ENCODE measurements at regions not wholly inside any gene's neighbourhood (a gene's known extent, or its start where the extent isn't known, plus 50 kb on each side); places are given as distances from the start of the nearest gene placed in this dataset.

GRCh38 chr9:87149799-87150198 lies 202.5 kb upstream of the GAS1 start:
- no peaks in the 10 kb centered on the region for H3K36me3 ChIP-seq
- DNase-seq (ENCODE audit: low spot score) (no peak), ATAC-seq (ENCODE audit: insufficient number of reproducible peaks, low FRiP score, low read depth) (no peak)
- H3K4me1 ChIP-seq (ENCODE audit: control insufficient read depth in 1 of 2, low read depth in 2 of 2): peaks cover 13 to 23% of the 10 kb centered on the region in 2 donors
- H3K4me3 ChIP-seq: no peak overlapping the region
- no peaks in the 10 kb centered on the region for H3K9me3 ChIP-seq
- TF ChIP-seq, protein P1, sequence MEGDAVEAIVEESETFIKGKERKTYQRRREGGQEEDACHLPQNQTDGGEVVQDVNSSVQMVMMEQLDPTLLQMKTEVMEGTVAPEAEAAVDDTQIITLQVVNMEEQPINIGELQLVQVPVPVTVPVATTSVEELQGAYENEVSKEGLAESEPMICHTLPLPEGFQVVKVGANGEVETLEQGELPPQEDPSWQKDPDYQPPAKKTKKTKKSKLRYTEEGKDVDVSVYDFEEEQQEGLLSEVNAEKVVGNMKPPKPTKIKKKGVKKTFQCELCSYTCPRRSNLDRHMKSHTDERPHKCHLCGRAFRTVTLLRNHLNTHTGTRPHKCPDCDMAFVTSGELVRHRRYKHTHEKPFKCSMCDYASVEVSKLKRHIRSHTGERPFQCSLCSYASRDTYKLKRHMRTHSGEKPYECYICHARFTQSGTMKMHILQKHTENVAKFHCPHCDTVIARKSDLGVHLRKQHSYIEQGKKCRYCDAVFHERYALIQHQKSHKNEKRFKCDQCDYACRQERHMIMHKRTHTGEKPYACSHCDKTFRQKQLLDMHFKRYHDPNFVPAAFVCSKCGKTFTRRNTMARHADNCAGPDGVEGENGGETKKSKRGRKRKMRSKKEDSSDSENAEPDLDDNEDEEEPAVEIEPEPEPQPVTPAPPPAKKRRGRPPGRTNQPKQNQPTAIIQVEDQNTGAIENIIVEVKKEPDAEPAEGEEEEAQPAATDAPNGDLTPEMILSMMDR (IDR thresholded peaks at IDR 0.05): no peak
- no peaks in the 10 kb centered on the region for H3K27me3 ChIP-seq (replicated peaks; ENCODE audit: insufficient read depth)
- H3K27ac ChIP-seq: peak overlapping the region; percentile 95 to 97

DNA sequence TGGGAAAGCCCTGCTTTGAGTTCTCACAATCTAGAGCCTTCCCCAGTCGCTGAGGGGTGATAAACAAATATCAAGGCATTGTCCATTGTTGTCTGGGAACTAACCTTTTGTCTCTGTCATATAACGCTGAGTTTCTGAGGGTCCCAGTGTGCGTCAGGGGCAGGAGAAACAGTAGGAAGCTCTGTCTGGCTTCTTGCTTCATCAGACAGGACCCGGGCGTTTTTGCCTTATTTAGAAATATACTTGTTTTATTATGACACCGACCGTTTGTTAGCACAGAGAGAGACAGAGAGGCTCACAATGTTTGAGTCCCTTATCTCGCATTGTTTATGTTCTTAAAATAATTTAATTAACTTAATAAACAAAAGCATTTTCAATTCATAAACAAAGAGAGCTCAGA lies 204.9 kb upstream of the GAS1 start:
- TF ChIP-seq, protein P1 (IDR thresholded peaks at IDR 0.05): no peak
- peaks cover 13 to 25% of the 10 kb centered on the region in 2 donors for H3K4me1 ChIP-seq (ENCODE audit: control insufficient read depth in 1 of 2, low read depth in 2 of 2)
- no peak for DNase-seq (ENCODE audit: low spot score)
- ATAC-seq (ENCODE audit: insufficient number of reproducible peaks, low FRiP score, low read depth): no peak
- no peaks in the 10 kb centered on the region for H3K27me3 ChIP-seq (replicated peaks; ENCODE audit: insufficient read depth)
- H3K9me3 ChIP-seq: no peaks in the 10 kb centered on the region
- H3K36me3 ChIP-seq: no peaks in the 10 kb centered on the region
- H3K27ac ChIP-seq: no peak overlapping the region
- no peak overlapping the region for H3K4me3 ChIP-seq

GRCh38 chr9:87156247-87156646 lies 208.9 kb upstream of the GAS1 start:
- DNase-seq (ENCODE audit: low spot score) (no peak), ATAC-seq (ENCODE audit: insufficient number of reproducible peaks, low FRiP score, low read depth) (no peak)
- H3K27me3 ChIP-seq (replicated peaks; ENCODE audit: insufficient read depth): no peaks in the 10 kb centered on the region
- TF ChIP-seq, protein P1 (IDR thresholded peaks at IDR 0.05): no peak
- H3K27ac ChIP-seq: no peak overlapping the region
- H3K36me3 ChIP-seq: no peaks in the 10 kb centered on the region
- no peaks in the 10 kb centered on the region for H3K9me3 ChIP-seq
- H3K4me3 ChIP-seq: no peak overlapping the region
- peaks cover 5 to 31% of the 10 kb centered on the region in 2 donors for H3K4me1 ChIP-seq (ENCODE audit: control insufficient read depth in 1 of 2, low read depth in 2 of 2)

- TF ChIP-seq, protein P1 (IDR thresholded peaks at IDR 0.05): no peak
- DNase-seq (ENCODE audit: low spot score): peak; percentile 13
- H3K9me3 ChIP-seq: no peaks in the 10 kb centered on the region
- H3K36me3 ChIP-seq: no peaks in the 10 kb centered on the region
- no peaks in the 10 kb centered on the region for H3K27me3 ChIP-seq (replicated peaks; ENCODE audit: insufficient read depth)
- peaks cover 5 to 34% of the 10 kb centered on the region in 2 donors for H3K4me1 ChIP-seq (ENCODE audit: control insufficient read depth in 1 of 2, low read depth in 2 of 2)
- H3K27ac ChIP-seq: peak overlapping the region; percentile 49 to 66
- peak; percentile 55 for ATAC-seq (ENCODE audit: insufficient number of reproducible peaks, low FRiP score, low read depth)
- no peak overlapping the region for H3K4me3 ChIP-seq
These were observed 210.2 kb upstream of the GAS1 start for GRCh38 chr9:87157366-87158031.

DNA sequence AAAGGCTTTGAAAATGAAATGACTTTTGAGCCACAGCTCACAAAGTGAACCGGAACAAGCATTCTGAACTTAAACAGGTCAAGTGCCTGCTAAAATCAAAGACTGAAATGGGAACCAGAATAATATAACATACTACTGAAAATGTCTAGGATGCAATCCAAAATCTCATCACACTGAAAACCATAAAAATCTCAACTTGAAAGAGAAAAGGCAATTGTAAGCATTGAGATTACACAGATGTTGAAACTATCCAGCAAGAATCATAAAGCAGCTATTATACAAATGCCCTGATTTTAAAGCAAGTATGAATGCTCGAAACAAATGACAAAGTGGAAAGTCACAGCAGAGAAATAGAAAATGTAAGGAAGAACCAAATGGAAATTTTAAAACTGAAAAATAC lies 211.5 kb upstream of the GAS1 start:
- Histone ChIP-seq H3K27ac (peak overlapping the region; percentile 13 to 66), H3K4me1 (ENCODE audit: control insufficient read depth in 1 of 2, low read depth in 2 of 2) (peaks cover 5 to 34% of the 10 kb centered on the region in 2 donors), H3K4me3 (no peak overlapping the region), H3K36me3 (no peaks in the 10 kb centered on the region), H3K9me3 (no peaks in the 10 kb centered on the region), H3K27me3 (replicated peaks; ENCODE audit: insufficient read depth) (no peaks in the 10 kb centered on the region)
- TF ChIP-seq, protein P1 (IDR thresholded peaks at IDR 0.05): no peak
- DNase-seq (ENCODE audit: low spot score) (no peak), ATAC-seq (ENCODE audit: insufficient number of reproducible peaks, low FRiP score, low read depth) (no peak)
